ENCODE measurements at regions not wholly inside any gene's neighbourhood (a gene's known extent, or its start where the extent isn't known, plus 50 kb on each side); places are given as distances from the start of the nearest gene placed in this dataset.

GRCh38 chr15:36356978-36357601 is 222.3 kb upstream of the CDIN1 start:
- DNase-seq (ENCODE audit: low spot score) = no peak
- H3K27ac ChIP-seq = no peak overlapping the region
- ChIA-PET CTCF (no interaction called here), POLR2A (ENCODE audit: low non-redundant PET) (no interaction called here)
- TF ChIP-seq, protein P1, sequence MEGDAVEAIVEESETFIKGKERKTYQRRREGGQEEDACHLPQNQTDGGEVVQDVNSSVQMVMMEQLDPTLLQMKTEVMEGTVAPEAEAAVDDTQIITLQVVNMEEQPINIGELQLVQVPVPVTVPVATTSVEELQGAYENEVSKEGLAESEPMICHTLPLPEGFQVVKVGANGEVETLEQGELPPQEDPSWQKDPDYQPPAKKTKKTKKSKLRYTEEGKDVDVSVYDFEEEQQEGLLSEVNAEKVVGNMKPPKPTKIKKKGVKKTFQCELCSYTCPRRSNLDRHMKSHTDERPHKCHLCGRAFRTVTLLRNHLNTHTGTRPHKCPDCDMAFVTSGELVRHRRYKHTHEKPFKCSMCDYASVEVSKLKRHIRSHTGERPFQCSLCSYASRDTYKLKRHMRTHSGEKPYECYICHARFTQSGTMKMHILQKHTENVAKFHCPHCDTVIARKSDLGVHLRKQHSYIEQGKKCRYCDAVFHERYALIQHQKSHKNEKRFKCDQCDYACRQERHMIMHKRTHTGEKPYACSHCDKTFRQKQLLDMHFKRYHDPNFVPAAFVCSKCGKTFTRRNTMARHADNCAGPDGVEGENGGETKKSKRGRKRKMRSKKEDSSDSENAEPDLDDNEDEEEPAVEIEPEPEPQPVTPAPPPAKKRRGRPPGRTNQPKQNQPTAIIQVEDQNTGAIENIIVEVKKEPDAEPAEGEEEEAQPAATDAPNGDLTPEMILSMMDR (conservative IDR thresholded peaks at IDR 0.05; ENCODE audit: low read depth) = no peak

DNA sequence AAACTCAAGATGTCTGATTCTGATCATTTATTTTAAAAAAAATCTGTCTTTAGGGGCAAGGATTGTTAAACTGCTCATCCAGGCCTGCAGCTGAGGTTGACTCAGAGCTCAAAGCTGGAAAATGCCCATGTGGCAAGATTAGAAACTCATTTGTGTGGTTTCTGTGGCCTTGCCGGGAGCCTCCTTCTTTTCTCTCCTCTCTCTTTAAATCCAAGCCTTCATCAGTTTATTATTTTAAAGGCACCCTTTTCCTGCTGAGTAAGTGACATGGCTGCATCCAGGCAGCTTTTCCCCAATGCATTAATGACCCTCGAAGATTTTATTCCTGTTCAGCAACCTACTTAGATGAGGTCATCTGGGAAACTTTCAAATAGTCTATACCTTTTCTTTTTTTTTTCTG is 221.3 kb upstream of the CDIN1 start:
- no peak overlapping the region for H3K27ac ChIP-seq
- CTCF ChIA-PET = interaction anchor here (0.6 kb wide), 1 partner anchor 18 kb away, joined by 4 read pairs; no protein-coding TSS in a partner anchor
- DNase-seq (ENCODE audit: low spot score) = no peak
- TF ChIP-seq, protein P1 (conservative IDR thresholded peaks at IDR 0.05; ENCODE audit: low read depth) = no peak
- POLR2A ChIA-PET (ENCODE audit: low non-redundant PET) = no interaction called here

GRCh38 chr15:36358523-36358922 is 220.9 kb upstream of the CDIN1 start:
- POLR2A ChIA-PET (ENCODE audit: low non-redundant PET) = no interaction called here
- CTCF ChIA-PET = interaction anchor here (0.6 kb wide), 1 partner anchor 18 kb away, joined by 4 read pairs; no protein-coding TSS in a partner anchor
- no peak for DNase-seq (ENCODE audit: low spot score)
- TF ChIP-seq, protein P1 (conservative IDR thresholded peaks at IDR 0.05; ENCODE audit: low read depth) = no peak
- H3K27ac ChIP-seq = no peak overlapping the region

DNA sequence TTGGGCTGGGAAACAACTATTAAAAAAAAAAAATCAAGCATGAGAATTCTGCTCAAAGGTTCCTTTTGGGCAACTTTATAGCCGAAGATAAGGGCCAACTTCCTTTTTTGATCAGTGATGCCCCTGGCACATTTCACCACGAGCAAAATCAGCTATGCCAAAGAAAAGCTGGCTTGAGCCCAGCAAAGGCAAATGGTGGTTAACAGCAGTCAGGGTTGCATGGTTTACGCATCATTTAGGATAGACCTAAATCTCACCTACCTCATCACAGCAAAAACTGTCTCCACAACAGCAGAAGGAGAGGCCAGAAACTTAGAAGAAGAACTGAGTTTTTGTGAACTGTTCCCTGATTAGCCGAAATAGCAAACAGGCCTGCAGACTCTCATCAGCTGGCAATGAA is 220.1 kb upstream of the CDIN1 start:
- DNase-seq (ENCODE audit: low spot score) = no peak
- CTCF ChIA-PET = no interaction called here
- TF ChIP-seq, protein P1 (conservative IDR thresholded peaks at IDR 0.05; ENCODE audit: low read depth) = no peak
- POLR2A ChIA-PET (ENCODE audit: low non-redundant PET) = interaction anchor here (0.5 kb wide), 1 partner anchor 642 kb away, joined by 7 read pairs; no protein-coding TSS in a partner anchor
- H3K27ac ChIP-seq = no peak overlapping the region

GRCh38 chr15:36361351-36361870 is 218.0 kb upstream of the CDIN1 start:
- no peak overlapping the region for H3K27ac ChIP-seq
- POLR2A ChIA-PET (ENCODE audit: low non-redundant PET) = no interaction called here
- DNase-seq (ENCODE audit: low spot score) = peak; percentile 11
- CTCF ChIA-PET = no interaction called here
- TF ChIP-seq, protein P1 (conservative IDR thresholded peaks at IDR 0.05; ENCODE audit: low read depth) = no peak

DNA sequence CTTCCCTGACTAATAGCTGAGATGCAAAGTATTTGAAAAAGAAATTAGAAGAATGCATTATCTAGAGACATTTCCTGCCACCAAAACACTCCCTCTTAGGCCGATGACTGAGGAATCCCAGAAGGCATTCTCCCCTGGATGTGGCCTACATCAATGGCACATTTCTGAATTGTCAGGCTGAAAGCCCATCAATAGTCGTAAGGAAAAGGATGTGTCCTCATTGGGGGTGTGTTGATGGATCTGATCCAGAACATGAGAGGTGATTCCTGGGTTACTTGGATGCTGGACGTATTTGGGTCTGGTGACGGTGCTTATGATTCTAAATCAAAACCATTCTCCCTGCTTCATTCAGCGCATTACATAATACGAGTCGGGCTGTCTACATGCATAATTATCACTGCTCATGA is 216.9 kb upstream of the CDIN1 start:
- POLR2A ChIA-PET (ENCODE audit: low non-redundant PET) = no interaction called here
- TF ChIP-seq, protein P1 (conservative IDR thresholded peaks at IDR 0.05; ENCODE audit: low read depth) = no peak
- no peak for DNase-seq (ENCODE audit: low spot score)
- H3K27ac ChIP-seq = no peak overlapping the region
- CTCF ChIA-PET = no interaction called here
